ENCODE measurements at regions not wholly inside any gene's neighbourhood (a gene's known extent, or its start where the extent isn't known, plus 50 kb on each side); places are given as distances from the start of the nearest gene placed in this dataset.

- no peak for TF ChIP-seq GTF2I (CRISPR knock-in tag; conservative IDR thresholded peaks at IDR 0.05)
- no peak for TF ChIP-seq ZNF121 (CRISPR knock-in tag; IDR thresholded peaks at IDR 0.05)
- no peak for TF ChIP-seq IRF1 (CRISPR knock-in tag; IDR thresholded peaks at IDR 0.05)
- no peak for TF ChIP-seq FOXP1 (CRISPR knock-in tag; IDR thresholded peaks at IDR 0.05; ENCODE audit: borderline replicate concordance)
- TF ChIP-seq SMAD3 (CRISPR knock-in tag; IDR thresholded peaks at IDR 0.05; ENCODE audit: borderline replicate concordance): no peak
- TF ChIP-seq AR (CRISPR knock-in tag; IDR thresholded peaks at IDR 0.05): no peak
- no peak for TF ChIP-seq ZNF512 (CRISPR knock-in tag; IDR thresholded peaks at IDR 0.05; ENCODE audit: borderline replicate concordance)
- TF ChIP-seq ATF2 (CRISPR knock-in tag; IDR thresholded peaks at IDR 0.05; ENCODE audit: borderline replicate concordance, low read depth): no peak
- TF ChIP-seq MLX (CRISPR knock-in tag; IDR thresholded peaks at IDR 0.05): no peak
- TF ChIP-seq ELF4 (CRISPR knock-in tag; IDR thresholded peaks at IDR 0.05; ENCODE audit: low read depth): no peak
- no peak for TF ChIP-seq EMX1 (CRISPR knock-in tag; IDR thresholded peaks at IDR 0.05)
- no peak for TF ChIP-seq FOXJ3 (CRISPR knock-in tag; IDR thresholded peaks at IDR 0.05; ENCODE audit: borderline replicate concordance)
- no peak for TF ChIP-seq ZNF396 (CRISPR knock-in tag; IDR thresholded peaks at IDR 0.05; ENCODE audit: borderline replicate concordance)
- TF ChIP-seq ZNF138 (CRISPR knock-in tag; conservative IDR thresholded peaks at IDR 0.05): no peak
- TF ChIP-seq ZNF317 (CRISPR knock-in tag; IDR thresholded peaks at IDR 0.05; ENCODE audit: borderline replicate concordance, low read depth): no peak
- no peak for TF ChIP-seq ZNF671 (CRISPR knock-in tag; IDR thresholded peaks at IDR 0.05)
- no peak for TF ChIP-seq NFE2L1 (CRISPR knock-in tag; IDR thresholded peaks at IDR 0.05)
- TF ChIP-seq E2F5 (CRISPR knock-in tag; IDR thresholded peaks at IDR 0.05): no peak
- ChIA-PET POLR2A (interaction anchor here (0.6 kb wide), 1 partner anchor 46 kb away, joined by 3 read pairs; no protein-coding TSS in a partner anchor), CTCF (no interaction called here)
- Mint-ChIP-seq H3K4me1 (peaks cover 68% of the 10 kb centered on the region), H3K36me3 (peaks cover 8% of the 10 kb centered on the region), H3K9me3 (peaks cover 7% of the 10 kb centered on the region), H3K27me3 (ENCODE audit: low read depth) (no peaks in the 10 kb centered on the region), H3K4me3 (no peak overlapping the region), H3K27ac (no peak overlapping the region)
- DNase-seq (ENCODE audit: low spot score) (no peak), ATAC-seq (no peak)
Observed at GRCh38 chr3:95351158-95351557, 1288.3 kb downstream of the NSUN3 start.

GRCh38 chr3:95352471-95352870, 1289.6 kb downstream of the NSUN3 start:
- H3K4me1 Mint-ChIP-seq: peaks cover 78% of the 10 kb centered on the region
- peaks cover 8% of the 10 kb centered on the region for H3K36me3 Mint-ChIP-seq
- ChIA-PET CTCF (no interaction called here), POLR2A (interaction anchor here (0.6 kb wide), 1 partner anchor 50 kb away, joined by 3 read pairs; no protein-coding TSS in a partner anchor)
- H3K27ac Mint-ChIP-seq: no peak overlapping the region
- peaks cover 7% of the 10 kb centered on the region for H3K9me3 Mint-ChIP-seq
- no peaks in the 10 kb centered on the region for H3K27me3 Mint-ChIP-seq (ENCODE audit: low read depth)
- ATAC-seq: no peak
- no peak for DNase-seq (ENCODE audit: low spot score)
- no peak overlapping the region for H3K4me3 Mint-ChIP-seq
- TF ChIP-seq JUN (CRISPR knock-in tag; IDR thresholded peaks at IDR 0.05) (no peak), MYBL2 (CRISPR knock-in tag; IDR thresholded peaks at IDR 0.05) (no peak), ZNF532 (CRISPR knock-in tag; IDR thresholded peaks at IDR 0.05; ENCODE audit: borderline replicate concordance) (no peak), EMX1 (CRISPR knock-in tag; IDR thresholded peaks at IDR 0.05) (no peak), FOXP4 (CRISPR knock-in tag; IDR thresholded peaks at IDR 0.05) (no peak)

All from WTC11 (cell line).